Endothelial cell of hepatic sinusoid (primary cell): ENCODE measurements at regions not wholly inside any gene's neighbourhood (a gene's known extent, or its start where the extent isn't known, plus 50 kb on each side); places are given as distances from the start of the nearest gene placed in this dataset.

Experiments used
- in situ Hi-C: cut with HindIII; loops from 2 replicates; pipeline ENCODE4 v1.10.0; 2017; ENCODE audit warnings: low sequenced_read_pairs

GRCh38 chr10:2300231-2300630, 562.9 kb upstream of the ADARB2 start:
- in situ Hi-C loops, result no loop called here

- in situ Hi-C loops, result no loop called here
Observed at GRCh38 chr10:2296179-2296891, 559.0 kb upstream of the ADARB2 start.

- in situ Hi-C loops, result no loop called here
Observed at GRCh38 chr10:2294739-2295138, 557.4 kb upstream of the ADARB2 start.

GRCh38 chr10:2284071-2284470, 546.7 kb upstream of the ADARB2 start:
- in situ Hi-C loops, result no loop called here

GRCh38 chr10:2282202-2282601, 544.9 kb upstream of the ADARB2 start:
- in situ Hi-C loops, result no loop called here

- in situ Hi-C loops, result no loop called here
Observed at GRCh38 chr10:2280713-2281300, 543.5 kb upstream of the ADARB2 start.

- in situ Hi-C loops, result loop anchor here (10.0 kb wide), 1 partner anchor 125 kb away; no protein-coding TSS in a partner anchor
Observed at GRCh38 chr10:2279711-2280110, 542.4 kb upstream of the ADARB2 start.

GRCh38 chr10:2278363-2278762, 541.0 kb upstream of the ADARB2 start:
- in situ Hi-C loops, result loop anchor here (10.0 kb wide), 1 partner anchor 124 kb away; no protein-coding TSS in a partner anchor

GRCh38 chr10:2263561-2263960, 526.2 kb upstream of the ADARB2 start:
- in situ Hi-C loops, result no loop called here

- in situ Hi-C loops, result no loop called here
Observed at GRCh38 chr10:2262878-2263277, 525.6 kb upstream of the ADARB2 start.

GRCh38 chr10:2262333-2262732, 525.0 kb upstream of the ADARB2 start:
- in situ Hi-C loops, result no loop called here

GRCh38 chr10:2256241-2256640, 518.9 kb upstream of the ADARB2 start:
- in situ Hi-C loops, result no loop called here

GRCh38 chr10:2252096-2252495, 514.8 kb upstream of the ADARB2 start:
- in situ Hi-C loops, result no loop called here

GRCh38 chr10:2251631-2252030, 514.3 kb upstream of the ADARB2 start:
- in situ Hi-C loops, result no loop called here

GRCh38 chr10:2246747-2247146, 509.4 kb upstream of the ADARB2 start:
- in situ Hi-C loops, result no loop called here

- in situ Hi-C loops, result no loop called here
Observed at GRCh38 chr10:2245580-2245979, 508.3 kb upstream of the ADARB2 start.

GRCh38 chr10:2244471-2244870, 507.1 kb upstream of the ADARB2 start:
- in situ Hi-C loops, result no loop called here

- in situ Hi-C loops, result no loop called here
Observed at GRCh38 chr10:2236876-2237275, 499.6 kb upstream of the ADARB2 start.

- in situ Hi-C loops, result no loop called here
Observed at GRCh38 chr10:2232479-2232878, 495.2 kb upstream of the ADARB2 start.

GRCh38 chr10:2230478-2230877, 493.2 kb upstream of the ADARB2 start:
- in situ Hi-C loops, result no loop called here

- in situ Hi-C loops, result no loop called here
Observed at GRCh38 chr10:2228320-2228901, 491.1 kb upstream of the ADARB2 start.

GRCh38 chr10:2225609-2226008, 488.3 kb upstream of the ADARB2 start:
- in situ Hi-C loops, result no loop called here
